GM21529 (cell line): ENCODE measurements at regions not wholly inside any gene's neighbourhood (a gene's known extent, or its start where the extent isn't known, plus 50 kb on each side); places are given as distances from the start of the nearest gene placed in this dataset.

Experiments
- ATAC-seq: cut with Tn5 transposase; IDR thresholded peaks from one replicate; pipeline ENCODE4 v1.9.1; 2021; ENCODE audit not compliant: unreplicated experiment

DNA sequence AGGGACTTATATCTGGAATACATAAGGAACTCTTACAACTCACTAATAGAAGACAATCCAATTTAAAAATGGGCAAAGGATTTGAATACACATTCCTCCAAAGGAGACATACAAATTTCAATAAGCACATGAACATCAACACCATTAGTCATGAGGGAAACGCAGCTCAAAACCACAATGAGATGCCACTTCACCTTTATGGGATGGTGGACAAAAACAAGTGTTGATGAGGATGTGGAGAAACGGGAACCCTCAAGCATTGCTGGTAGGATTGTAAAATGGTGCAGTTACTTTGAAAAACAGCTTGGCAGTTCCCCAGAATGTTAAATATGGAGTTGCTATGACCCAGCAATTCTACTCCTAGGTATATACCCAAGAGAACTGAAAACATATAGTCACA is 72.7 kb upstream of the IER5L start:
- ATAC-seq: no peak

DNA sequence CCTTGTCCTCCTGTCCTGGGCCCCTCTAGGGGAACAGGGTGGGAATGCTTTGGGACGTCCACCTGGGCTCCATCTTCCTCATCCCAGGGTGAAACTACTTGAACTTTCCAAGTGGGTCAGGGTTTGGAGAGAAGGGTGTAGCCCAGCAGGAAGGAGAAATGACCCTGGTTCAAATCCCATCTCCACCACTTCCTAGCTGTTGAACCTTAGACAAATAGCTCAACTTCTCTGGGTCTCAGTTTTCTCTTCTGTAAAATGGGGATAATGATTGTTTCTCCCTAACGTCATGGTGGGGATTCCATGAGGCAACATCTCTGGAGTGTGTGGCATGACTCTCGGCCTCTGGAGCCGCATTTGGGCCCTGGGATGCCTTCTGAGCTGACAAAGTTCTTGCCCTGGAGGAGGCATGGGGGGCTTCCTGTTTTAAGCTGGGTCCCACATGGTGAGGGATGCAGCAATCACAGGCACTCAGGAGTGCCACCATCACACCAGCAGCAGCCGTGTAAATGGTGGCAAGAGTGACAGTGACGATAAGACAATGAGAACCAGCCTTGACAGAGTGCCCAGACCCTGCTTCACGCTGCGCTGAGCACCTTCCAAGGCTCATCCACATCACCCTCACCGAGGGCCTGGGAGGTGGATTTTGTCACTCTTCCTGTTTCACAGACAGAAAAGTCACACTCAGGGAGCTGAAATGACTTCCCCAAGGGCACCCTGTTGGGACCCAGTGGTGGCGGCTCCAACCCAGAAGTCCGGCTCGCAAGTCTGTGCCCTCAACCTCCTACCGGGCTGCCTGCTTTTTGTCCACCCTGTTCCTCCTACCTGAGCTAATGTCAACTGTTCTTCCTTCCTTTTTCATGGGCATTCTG is 69.5 kb upstream of the IER5L start:
- no peak for ATAC-seq

DNA sequence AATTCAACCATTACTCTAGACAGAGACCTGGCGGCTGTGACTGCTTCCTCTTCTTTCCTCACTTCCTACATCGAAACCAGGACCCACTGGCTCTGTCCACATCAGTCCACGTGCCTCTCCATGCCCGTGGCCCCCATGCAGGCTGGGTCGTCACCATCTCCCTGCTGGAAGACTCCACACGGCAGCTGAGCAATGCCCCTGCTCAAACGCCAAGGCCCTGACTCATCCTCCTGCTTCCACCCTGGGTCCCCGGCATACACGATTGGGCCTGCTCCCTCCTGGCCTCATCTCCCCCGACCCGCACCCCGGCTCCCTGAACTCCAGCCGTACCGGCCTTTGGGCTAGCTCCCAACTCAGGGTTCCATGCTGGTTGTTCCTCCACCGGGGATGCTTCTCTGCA is 67.2 kb upstream of the IER5L start:
- ATAC-seq: no peak

DNA sequence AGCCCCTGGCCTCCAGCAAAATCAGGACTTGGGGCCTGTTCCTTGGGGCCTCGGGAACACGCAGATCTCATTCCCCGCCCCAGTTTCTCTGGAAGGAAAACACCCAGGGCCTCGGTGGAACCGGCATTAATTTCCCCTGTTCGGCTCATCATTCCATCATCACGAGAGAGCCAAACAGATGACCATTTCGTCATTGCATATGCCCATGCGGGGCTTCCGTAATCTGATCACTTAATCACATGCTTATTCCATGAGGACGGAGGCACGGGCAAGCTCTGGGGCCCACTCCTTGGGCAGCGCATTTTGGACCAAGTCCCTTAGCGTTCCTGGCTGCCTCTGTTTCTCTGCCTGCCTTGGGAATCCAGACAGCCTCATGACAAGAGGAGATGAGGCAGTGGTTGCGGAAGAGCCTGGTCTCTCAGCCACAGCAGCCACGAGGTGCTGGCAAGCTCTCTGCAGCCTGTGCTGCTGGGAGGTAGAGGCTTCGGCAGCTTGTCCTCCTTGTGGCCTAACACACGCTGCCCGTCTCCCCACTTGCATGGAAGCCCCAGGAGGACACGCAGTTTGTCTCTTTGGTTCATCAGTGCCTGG is 65.0 kb upstream of the IER5L start:
- ATAC-seq: no peak

DNA sequence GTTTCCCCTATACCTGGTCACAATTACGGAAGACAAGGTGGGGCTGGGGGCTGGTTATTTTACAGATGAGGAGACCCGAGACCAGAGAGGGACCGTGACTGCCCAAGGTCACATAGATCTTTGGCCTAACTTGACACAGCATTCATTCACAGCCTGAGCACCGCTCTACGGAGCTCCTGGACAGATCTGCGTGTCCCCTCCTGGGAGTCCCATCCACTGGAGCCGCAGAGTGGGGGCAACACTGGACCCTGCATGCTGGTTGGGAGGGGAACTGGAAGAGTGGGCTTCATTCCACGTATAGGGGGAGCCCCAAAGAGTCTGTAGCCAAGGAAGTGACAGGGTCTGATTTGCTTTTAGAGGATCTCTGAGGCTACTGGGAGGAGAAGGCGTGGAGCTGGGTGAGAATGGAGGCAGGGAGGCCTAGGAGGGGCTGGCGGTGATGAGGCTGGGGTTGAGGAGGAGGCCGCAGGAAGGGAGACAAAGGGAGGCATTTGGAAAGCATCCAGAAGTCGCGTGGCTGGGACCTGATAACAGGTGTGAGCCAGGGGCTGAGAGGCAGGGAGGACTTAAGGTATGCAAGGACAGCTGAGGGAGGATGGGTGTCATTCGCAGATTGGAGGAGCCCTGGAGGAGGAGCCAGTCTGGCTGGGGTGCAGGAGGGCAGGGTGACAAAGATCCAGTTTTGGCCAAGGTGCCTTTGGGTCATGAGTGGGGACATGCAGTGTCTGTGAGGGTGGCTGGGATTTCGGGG is 64.3 kb upstream of the IER5L start:
- no peak for ATAC-seq

DNA sequence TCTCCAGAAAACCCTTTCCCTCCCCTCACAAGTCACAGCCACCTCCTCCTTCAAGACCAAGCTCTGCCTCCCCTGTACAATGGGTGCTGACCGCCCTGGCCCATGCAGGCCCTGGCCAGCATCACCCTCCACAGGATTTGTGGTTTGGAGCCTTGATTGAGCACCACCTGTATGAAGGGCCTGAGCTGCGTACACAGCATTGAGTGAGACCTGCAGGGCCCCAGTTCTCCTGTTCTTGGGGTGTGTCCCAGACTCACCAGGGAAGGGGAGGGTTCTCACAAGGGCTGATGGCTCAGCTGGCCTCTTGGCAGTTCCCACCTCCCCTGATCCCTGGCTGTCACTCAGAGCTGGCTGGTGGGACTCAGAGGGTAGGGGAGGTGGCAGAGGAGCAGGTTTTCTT is 63.7 kb upstream of the IER5L start:
- ATAC-seq: no peak

DNA sequence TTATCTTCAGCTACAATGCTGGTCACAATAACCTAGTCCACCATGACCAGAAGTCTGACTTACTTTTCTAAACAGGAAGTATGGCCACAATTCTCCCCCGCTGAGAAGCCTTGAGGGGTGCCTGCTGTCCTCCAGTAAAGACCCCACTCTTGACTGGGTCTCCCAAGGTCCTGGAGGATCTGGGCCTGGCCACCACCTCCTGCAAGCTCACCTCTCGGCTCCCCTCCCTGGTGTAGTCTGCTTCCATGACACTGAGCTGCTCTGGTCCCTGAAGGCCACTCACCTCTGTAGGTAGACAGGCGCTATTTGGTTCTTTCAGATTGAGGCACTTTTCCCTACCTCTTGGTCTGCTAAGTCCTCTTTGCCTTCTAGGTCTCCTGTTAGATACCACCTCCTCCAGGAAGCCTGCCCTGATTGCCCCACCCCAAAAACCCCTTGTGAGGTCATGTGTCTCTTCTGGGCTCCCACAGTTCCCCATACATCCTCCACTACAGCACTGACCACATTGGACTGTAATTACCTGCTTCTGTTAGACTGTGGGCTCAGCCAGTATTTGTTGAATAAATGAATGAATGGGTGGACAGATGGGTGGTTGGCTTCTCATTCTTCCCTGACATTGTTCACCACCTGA is 62.6 kb upstream of the IER5L start:
- ATAC-seq: no peak

DNA sequence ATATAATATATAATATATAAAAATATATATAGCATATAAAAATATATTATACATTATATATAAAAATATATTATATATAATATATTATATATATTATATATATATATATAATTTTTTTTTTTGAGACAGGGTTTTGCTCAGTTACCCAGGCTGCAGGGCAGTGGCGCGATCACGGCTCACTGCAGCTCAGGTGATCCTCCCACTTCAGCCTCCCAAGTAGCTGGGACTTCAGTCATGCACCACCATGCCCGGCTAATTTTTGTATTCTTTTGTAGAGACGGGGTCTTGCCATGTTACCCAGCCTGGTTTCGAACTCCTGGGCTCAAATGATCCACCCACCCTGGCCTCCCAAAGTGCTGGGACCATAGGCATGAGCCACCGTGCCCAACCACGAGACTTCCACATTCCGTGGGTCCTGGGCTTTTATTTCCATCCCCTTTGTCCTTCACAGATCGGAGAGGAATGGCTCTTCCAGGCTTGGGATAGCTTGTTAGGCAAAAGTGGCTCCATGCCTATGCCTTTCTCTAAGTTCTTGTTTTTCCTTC is 62.0 kb upstream of the IER5L start:
- ATAC-seq: no peak

DNA sequence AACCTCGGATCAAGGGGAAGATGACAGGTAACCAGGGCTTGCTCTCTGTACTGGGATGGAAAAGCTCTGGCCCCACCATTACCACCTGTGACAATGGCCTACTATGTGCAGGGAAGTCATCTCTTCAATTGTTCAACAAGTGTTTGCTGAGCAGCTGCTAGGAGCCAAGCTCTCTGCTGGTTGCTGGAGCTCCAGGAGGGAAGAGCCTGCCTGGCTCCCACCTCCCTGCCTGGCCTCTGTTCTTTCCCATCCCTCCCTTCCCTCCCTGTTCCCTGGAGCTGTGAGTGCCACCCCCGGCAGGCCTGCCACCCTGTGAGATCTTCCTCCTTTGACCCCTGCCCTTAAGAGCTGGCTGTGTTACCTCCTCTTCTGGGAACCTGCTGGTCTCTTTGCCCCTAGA is 59.7 kb upstream of the IER5L start:
- ATAC-seq: no peak

DNA sequence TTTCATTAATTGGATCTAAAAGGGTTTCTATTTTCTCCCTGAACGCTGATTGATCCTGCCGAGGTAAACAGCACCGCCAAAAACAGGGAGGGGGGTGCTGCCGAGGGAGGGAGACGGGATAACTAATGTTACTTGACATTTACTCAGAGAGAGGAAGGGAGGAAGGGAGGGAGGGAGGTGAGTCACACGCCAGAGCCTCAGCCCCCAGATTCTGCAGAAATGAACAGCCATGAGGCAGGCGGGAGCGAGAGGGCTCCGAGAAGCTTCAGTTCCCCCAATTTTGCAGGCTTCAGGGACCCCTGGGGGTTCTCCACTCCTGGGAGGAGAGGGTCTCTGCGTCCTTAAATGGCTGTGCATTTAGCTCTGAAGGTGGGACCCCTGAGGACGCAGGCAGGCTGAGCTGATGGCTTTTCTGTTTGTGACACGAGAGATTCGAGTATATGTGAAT is 59.1 kb upstream of the IER5L start:
- ATAC-seq: no peak

DNA sequence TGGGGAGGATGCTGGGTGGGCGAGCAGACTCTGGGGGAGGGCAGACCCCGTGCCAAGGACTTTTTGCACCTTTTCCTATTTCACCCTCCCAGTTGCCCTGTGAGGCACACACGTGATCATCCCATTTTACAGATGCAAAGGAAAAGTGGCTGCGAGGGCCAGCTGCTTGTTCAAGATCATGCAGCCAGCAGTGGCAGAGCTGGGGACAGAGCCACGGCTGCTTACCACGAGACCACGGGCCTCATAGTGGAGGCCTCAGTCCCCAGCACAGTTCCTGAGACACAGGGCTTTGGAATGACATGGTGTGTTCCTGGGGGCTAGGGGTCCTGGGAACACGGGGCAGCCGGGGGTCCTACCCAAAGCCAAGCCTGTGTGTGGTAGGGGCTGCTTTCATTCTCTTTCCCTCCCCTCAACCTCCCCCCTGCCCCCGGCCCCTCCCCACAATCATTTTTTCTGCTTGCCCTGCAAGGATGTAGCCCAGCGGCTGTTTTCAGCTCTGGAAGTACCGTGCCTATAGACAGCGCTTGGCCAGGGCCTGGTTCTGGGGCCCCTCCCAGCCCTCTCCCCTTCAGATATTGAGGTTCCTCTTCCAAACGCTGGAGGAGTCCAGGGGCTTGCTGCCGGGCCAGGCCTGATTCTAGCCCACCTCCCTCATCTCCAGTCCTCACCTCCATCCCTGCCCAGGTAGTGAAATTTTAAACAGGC is 58.5 kb upstream of the IER5L start:
- no peak for ATAC-seq

DNA sequence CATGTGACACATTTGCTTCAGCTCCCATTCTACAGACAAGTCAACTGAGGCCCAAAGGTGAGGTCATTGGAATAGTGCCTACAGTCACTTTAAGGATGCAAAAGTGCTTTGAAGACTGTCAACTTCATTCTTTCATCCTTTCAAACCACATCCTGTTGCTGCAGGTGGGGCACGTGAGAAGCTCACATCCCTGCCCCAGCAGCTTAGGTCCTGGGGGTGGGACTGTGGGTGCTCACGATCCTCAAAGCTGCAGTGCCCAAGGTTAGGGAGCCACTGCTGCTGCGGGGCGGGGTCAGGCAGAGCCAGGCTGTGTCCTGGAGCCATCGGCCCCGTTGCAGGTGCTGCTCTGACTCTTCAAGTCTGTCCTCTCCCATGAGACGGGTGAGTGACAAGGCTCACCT is 57.9 kb upstream of the IER5L start:
- no peak for ATAC-seq

DNA sequence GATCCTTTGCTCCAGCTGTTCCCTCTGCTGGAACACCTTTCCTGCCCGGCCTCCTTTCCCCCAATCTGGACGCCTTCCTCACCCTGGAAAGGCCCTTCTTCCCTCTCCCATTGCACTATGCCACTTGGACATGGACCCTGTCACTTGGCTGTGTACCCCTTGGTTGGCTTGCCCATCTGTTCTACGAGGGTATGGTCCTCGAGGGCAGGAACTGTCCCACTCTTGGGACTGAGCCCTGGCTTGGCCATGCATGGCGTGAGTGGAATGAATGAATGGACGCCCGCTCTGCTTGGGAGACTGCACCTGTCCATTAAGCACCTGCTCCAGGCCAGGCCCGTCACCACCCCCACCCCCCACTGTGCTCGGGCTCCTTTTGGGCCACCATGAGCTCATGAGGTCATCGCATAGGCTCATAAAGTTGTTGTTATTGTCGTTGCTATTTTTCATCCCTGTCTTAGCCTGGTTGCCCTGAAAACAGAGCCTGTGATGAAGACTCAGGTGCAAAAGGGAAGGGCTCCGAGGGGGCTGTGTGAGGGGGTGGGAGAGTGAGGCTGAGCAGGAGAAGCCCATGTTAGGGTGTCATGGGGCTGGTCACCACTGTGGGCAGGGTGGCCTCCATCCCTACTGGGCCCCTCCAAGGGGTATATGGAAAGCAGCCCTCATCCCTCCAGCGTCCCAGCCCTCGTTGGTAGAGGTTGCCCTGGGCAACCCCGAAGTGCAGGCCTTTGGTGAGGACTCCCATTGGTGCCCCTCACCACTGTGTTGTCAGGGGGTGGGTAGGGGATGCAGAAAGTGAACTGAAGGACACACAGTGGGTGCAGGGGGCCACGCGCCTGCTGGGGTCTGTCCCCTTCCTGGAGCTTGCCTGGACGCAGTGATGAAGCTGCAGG is 57.2 kb upstream of the IER5L start:
- no peak for ATAC-seq

DNA sequence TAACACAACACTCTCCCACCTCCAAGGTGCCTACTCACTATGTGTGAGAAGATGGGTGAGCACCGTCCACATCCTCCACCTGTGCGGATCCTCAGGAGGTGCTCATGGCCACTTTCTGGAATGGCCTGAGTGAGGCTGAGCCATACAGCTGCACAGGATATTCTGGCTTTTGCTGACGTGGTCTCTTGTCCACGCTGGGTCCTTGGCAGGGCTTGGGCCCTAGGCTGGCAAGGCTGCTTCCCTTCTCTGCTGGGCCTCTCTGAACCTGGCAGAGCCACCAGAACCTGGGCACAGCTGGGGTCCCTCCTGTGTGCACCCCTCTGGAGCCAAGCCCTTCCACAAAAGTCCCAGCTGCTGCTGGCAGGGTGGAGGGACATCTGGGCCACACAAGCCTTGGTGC is 56.4 kb upstream of the IER5L start:
- no peak for ATAC-seq

DNA sequence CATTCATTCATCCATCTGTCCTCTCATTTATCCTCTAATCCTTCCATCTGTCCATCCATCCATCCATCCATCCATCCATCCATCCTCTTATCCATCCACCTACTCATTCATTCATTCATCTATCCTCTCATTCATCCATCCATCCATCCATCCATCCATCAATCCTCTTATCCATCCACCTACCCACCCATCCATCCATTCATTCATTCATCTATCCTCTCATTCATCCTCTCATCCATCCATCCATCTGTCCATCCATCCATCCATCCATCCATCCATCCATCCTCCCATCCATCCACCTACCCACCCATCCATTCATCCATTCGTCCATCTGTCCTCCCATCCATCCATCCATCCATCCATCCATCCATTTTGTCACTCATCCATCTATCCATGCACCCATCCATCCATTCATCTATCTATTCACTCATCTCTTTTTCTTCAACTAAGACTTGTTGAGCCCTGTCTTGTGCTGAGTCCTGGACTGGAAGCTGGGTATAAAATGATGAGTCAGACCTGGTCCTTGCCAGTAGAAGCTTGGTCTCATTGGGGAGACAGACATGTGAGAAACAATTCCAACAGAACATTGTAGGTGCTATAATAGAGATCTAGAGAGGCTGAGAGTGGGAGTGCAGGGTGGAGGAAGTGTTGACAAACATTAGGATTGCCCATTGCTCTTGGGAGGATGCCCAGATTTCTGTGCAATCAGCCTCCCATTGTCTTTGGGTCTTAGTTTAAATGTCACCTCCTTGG is 55.0 kb upstream of the IER5L start:
- no peak for ATAC-seq

DNA sequence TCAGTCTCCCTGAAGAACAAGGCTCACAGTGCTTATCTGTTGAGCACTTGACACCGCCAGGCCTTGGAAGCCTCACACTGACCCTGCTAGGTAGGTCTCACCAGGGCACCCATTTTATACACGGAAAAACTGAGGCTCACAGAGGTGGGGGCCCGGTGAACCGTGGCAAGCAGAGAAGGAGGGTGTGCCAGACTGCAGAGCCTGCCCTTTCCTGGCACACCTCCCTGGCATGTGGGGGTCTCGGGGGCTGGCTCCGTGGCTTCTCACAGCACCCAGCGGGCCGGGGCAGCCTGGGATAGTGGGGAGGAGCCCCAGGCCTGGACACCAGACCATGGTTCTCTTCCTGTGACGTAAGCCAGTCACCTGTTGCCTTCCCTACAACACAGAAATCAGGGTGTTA is 53.7 kb upstream of the IER5L start:
- ATAC-seq: no peak

DNA sequence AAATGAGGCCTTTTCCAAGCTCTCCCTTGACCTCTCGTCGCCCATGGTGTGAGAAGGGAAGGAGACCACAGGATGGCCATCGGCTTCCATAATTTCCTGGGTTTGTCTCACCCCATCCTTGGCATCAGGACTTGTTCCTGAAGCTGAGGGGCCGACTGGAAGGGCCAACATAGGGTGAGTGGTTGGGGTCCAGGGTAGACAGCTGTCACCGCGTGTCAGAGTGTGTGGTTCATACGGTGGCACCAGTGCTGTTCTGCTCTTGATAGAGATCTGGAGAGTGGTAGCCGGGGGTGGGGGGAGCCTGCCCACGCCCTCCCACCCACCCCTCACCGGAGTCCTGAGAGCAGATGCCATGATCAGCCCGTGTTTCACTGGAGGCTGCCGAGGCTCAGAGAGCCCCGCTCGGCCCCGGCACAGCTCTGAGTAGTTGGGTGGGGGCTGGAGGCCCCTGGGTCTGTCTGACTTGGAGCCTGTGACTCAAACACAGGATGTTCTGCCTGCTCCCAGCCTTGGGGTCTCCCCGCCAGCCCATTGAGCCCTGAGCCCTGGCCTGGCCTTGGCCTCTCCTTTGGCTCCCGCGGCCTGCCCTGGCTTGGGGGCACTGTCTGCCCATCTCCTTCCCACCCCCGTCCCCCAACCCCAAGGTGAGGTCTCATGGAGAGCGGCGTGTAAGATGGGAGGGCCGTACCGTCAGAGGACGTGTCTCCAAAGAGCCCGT is 53.1 kb upstream of the IER5L start:
- no peak for ATAC-seq

DNA sequence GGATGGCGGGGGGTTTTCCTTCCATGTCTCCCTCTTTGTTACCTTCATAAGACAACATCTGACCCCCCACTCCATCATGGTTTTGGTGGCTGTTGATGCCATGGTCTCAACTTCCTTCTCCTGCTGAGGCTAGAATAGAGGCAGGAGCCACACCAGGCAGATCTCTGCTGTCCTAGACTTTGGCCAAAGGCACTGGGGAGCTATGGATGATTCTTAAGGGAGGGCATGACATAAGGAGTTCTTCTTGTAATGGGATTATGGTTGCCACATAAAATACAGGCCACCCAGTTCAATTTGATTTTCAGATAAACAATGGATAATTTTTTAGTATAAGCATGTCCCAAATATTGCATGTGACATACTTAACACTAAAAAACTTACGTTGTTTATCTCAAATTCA is 52.2 kb upstream of the IER5L start:
- ATAC-seq: no peak
